Tibial nerve (tissue), 4 donors: ENCODE measurements at regions not wholly inside any gene's neighbourhood (a gene's known extent, or its start where the extent isn't known, plus 50 kb on each side); places are given as distances from the start of the nearest gene placed in this dataset.

Experiments used
- EP300 ChIP-seq, 2 donors: sonication (generic); formaldehyde crosslinking; IDR thresholded peaks; one replicate each; pipeline ENCODE4 v1.6.1; 2017; ENCODE audit warnings: antibody characterized with exemption in 2 of 2, mild to moderate bottlenecking in 1 of 2
- POLR2A ChIP-seq, 2 donors: fragments of 450-650 bp; IDR thresholded peaks; one replicate each; pipeline ENCODE4 v1.6.1; 2017; ENCODE audit warnings: antibody characterized with exemption in 2 of 2, mild to moderate bottlenecking in 2 of 2, moderate library complexity in 2 of 2
- TF ChIP-seq, protein P1 (sequence below), 5 experiments: fragments of 200-600 bp in 3 of 5; fragments of 450-650 bp in 2 of 5; sonication (generic) in 3 of 5; IDR thresholded peaks; one replicate each; pipeline ENCODE4 v1.5.1; 2016 to 2019; ENCODE audit warnings: antibody characterized with exemption in 5 of 5, mild to moderate bottlenecking in 3 of 5, moderate library complexity in 2 of 5

DNA sequence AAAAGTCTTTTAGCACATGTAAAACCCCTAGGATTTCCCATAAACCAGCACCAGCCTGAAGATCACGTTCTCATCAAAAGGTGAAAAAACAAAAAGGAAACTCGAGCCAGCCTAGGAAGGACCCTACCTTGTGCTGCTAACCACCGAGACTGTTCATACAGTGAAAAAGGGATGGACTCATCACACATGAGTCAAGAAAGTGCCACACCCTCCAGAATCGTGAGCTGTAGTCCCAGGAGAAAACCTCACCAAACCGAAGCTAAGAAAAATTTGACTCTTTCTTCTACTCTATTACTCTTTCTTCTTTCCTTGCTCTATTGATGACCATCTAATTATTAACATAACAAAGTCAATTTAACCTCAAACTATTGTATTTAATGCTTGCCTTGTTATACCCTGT is 124.8 kb upstream of the USP9Y start:
- TF ChIP-seq, protein P1, sequence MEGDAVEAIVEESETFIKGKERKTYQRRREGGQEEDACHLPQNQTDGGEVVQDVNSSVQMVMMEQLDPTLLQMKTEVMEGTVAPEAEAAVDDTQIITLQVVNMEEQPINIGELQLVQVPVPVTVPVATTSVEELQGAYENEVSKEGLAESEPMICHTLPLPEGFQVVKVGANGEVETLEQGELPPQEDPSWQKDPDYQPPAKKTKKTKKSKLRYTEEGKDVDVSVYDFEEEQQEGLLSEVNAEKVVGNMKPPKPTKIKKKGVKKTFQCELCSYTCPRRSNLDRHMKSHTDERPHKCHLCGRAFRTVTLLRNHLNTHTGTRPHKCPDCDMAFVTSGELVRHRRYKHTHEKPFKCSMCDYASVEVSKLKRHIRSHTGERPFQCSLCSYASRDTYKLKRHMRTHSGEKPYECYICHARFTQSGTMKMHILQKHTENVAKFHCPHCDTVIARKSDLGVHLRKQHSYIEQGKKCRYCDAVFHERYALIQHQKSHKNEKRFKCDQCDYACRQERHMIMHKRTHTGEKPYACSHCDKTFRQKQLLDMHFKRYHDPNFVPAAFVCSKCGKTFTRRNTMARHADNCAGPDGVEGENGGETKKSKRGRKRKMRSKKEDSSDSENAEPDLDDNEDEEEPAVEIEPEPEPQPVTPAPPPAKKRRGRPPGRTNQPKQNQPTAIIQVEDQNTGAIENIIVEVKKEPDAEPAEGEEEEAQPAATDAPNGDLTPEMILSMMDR (IDR thresholded peaks at IDR 0.05): no peak
- TF ChIP-seq POLR2A (IDR thresholded peaks at IDR 0.05) (no peak), EP300 (IDR thresholded peaks at IDR 0.05) (no peak)
